Lower lobe of right lung (tissue), 2 donors: ENCODE measurements at regions not wholly inside any gene's neighbourhood (a gene's known extent, or its start where the extent isn't known, plus 50 kb on each side); places are given as distances from the start of the nearest gene placed in this dataset.

Source experiments
- ATAC-seq, 2 donors: fragments of 200-7000 bp; cut with Tn5 transposase; one replicate each; pipeline ENCODE4 v1.9.1; 2020 to 2022; ENCODE audit warnings: mild to moderate bottlenecking in 2 of 2, moderate library complexity in 2 of 2
- DNase-seq: peaks from one replicate; pipeline ENCODE4 v3.0.0-alpha.2; 2020
- H3K27ac ChIP-seq: fragments of 200-600 bp; one replicate; pipeline ENCODE4 v1.8.0; 2022
- H3K27me3 ChIP-seq: fragments of 200-600 bp; one replicate; pipeline ENCODE4 v1.8.0; 2022; ENCODE audit warnings: low read depth
- H3K36me3 ChIP-seq: fragments of 200-600 bp; one replicate; pipeline ENCODE4 v1.8.0; 2022; ENCODE audit warnings: mild to moderate bottlenecking
- H3K4me1 ChIP-seq: fragments of 200-600 bp; one replicate; pipeline ENCODE4 v1.8.0; 2022
- H3K4me3 ChIP-seq: fragments of 200-600 bp; one replicate; pipeline ENCODE4 v1.8.0; 2022; ENCODE audit warnings: mild to moderate bottlenecking
- H3K9me3 ChIP-seq: fragments of 200-600 bp; one replicate; pipeline ENCODE4 v1.8.0; 2022
- intact Hi-C: fragments of 100-400 bp; cut with DNase I; formaldehyde crosslinking; loops from one replicate; pipeline ENCODE4 v1.11.0; 2022
- TF ChIP-seq, protein P1 (sequence below): fragments of 200-600 bp; IDR thresholded peaks from one replicate; pipeline ENCODE4 v1.8.0; 2022; ENCODE audit warnings: antibody characterized with exemption, mild to moderate bottlenecking
- donor health status: DM: no; HTN: yes; CAD: no; lungs with severe emphysema.

DNA sequence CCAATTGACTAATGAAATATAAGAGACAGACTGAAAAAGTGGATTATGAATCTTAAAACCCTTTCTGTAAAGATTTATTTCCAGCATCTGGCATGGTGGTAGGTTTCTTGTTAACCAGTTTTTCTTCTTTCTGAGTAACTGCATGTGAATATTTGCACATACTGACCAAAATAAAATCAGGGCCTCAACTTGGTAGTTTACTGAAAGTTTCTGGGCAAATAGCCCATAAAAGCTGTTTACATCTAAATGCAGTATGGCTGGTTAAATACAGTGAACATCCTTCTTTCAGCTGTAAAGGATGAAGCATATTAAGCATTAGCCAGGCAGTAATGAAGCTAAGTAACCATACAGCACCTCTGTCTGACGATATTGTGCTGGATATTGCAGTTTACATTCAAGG, 83.6 kb upstream of the EYS start:
- DNase-seq (no peak), ATAC-seq (no peak)
- intact Hi-C loops, result no loop called here
- no peaks in the 10 kb centered on the region for H3K27me3 ChIP-seq
- H3K4me3 ChIP-seq, result no peak overlapping the region
- no peaks in the 10 kb centered on the region for H3K4me1 ChIP-seq
- no peaks in the 10 kb centered on the region for H3K36me3 ChIP-seq
- H3K27ac ChIP-seq, result no peak overlapping the region
- H3K9me3 ChIP-seq, result no peaks in the 10 kb centered on the region
- TF ChIP-seq, protein P1, sequence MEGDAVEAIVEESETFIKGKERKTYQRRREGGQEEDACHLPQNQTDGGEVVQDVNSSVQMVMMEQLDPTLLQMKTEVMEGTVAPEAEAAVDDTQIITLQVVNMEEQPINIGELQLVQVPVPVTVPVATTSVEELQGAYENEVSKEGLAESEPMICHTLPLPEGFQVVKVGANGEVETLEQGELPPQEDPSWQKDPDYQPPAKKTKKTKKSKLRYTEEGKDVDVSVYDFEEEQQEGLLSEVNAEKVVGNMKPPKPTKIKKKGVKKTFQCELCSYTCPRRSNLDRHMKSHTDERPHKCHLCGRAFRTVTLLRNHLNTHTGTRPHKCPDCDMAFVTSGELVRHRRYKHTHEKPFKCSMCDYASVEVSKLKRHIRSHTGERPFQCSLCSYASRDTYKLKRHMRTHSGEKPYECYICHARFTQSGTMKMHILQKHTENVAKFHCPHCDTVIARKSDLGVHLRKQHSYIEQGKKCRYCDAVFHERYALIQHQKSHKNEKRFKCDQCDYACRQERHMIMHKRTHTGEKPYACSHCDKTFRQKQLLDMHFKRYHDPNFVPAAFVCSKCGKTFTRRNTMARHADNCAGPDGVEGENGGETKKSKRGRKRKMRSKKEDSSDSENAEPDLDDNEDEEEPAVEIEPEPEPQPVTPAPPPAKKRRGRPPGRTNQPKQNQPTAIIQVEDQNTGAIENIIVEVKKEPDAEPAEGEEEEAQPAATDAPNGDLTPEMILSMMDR, result no peak

DNA sequence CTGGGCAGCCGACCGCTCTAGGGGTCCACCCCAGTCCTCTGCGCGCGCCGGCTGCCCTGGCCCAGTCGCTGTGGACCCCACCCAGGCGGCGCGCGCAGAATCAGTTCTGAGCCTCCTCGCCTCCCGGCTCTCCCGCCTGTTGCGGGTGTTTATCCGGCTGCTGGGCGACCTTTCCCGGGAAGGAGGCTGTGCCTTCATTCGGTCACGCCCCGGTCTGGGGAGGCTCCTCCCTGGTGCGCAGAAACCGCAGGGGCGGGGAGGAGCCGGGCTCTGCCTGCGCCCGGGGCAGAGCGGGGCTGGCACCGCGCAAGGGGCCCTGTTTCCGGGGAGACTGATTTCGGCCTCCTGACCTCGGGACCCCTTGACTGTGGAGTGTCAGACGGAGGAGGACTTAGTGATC, 80.8 kb upstream of the EYS start:
- H3K27me3 ChIP-seq, result no peaks in the 10 kb centered on the region
- TF ChIP-seq, protein P1, result no peak
- ATAC-seq, result peak in 1 of 2 donors; percentile 29
- H3K36me3 ChIP-seq, result no peaks in the 10 kb centered on the region
- no peaks in the 10 kb centered on the region for H3K9me3 ChIP-seq
- no peak overlapping the region for H3K27ac ChIP-seq
- intact Hi-C loops, result no loop called here
- DNase-seq, result no peak
- H3K4me1 ChIP-seq, result no peaks in the 10 kb centered on the region
- no peak overlapping the region for H3K4me3 ChIP-seq

DNA sequence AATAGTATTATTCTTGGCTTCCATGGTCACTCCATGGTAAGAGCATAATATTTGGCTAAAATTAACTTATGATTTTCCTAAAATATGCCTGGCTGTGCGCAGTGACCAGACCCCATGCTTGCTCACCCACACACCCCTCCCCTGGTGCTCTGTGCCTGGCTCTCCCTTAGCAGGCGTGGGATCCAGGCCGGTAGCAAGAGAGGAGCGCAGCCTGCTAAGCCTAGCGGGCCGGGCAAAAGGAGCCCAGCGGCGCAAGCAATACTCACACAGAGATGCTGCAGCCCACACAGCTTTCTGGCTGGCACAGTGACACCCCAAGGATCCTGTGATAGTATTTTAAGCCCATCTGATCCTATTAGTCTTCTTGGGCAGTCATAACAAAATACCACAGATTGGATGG, 79.8 kb upstream of the EYS start:
- intact Hi-C loops, result no loop called here
- TF ChIP-seq, protein P1, result no peak
- Histone ChIP-seq H3K36me3 (no peaks in the 10 kb centered on the region), H3K27me3 (no peaks in the 10 kb centered on the region), H3K4me1 (no peaks in the 10 kb centered on the region), H3K4me3 (no peak overlapping the region), H3K9me3 (no peaks in the 10 kb centered on the region), H3K27ac (no peak overlapping the region)
- ATAC-seq (no peak), DNase-seq (no peak)

DNA sequence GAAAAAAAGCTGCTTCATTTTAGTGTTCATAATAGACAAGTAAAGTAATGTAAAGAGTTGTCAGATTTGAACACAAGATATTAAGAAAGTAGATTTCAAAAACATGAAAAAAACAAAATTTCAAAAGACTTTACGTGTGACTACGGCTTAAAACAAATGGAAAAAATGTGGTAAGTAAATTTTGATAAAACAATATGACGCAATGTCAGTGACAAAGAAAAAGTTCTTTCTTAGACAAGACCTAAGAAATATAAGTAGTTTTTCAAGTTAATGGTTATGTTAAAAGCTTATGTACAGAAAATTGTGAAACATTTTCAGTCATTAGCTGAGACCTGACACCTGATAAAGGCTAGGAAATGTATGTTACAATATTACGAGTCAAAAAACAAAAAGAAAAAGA, 73.7 kb upstream of the EYS start:
- Histone ChIP-seq H3K4me1 (no peaks in the 10 kb centered on the region), H3K36me3 (no peaks in the 10 kb centered on the region), H3K27ac (no peak overlapping the region), H3K27me3 (no peaks in the 10 kb centered on the region), H3K4me3 (no peak overlapping the region), H3K9me3 (no peaks in the 10 kb centered on the region)
- DNase-seq (no peak), ATAC-seq (no peak)
- intact Hi-C loops, result no loop called here
- TF ChIP-seq, protein P1, result no peak

DNA sequence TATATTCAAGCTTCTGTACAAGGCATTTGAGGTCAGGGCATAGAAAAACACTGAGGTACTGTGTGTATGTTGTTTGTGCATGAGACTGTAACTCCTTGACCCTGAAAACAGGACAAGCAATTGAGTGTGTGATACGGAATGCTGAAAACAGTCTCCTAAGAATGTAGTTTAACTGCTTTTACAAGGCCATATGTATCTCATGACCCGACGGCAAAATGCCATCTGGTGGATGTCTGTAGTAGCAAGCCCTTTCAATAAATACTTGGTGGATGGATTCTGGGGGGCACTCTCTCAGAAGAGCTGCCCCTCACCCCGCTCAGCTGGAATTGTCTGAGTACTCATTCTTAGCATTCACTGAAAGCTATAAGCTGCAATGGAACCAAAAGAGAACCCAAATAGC, 69.3 kb upstream of the EYS start:
- TF ChIP-seq, protein P1, result no peak
- no peaks in the 10 kb centered on the region for H3K36me3 ChIP-seq
- peak in 1 of 2 donors; percentile 12 for ATAC-seq
- DNase-seq, result no peak
- H3K9me3 ChIP-seq, result no peaks in the 10 kb centered on the region
- intact Hi-C loops, result no loop called here
- no peaks in the 10 kb centered on the region for H3K27me3 ChIP-seq
- no peak overlapping the region for H3K27ac ChIP-seq
- no peak overlapping the region for H3K4me3 ChIP-seq
- no peaks in the 10 kb centered on the region for H3K4me1 ChIP-seq

DNA sequence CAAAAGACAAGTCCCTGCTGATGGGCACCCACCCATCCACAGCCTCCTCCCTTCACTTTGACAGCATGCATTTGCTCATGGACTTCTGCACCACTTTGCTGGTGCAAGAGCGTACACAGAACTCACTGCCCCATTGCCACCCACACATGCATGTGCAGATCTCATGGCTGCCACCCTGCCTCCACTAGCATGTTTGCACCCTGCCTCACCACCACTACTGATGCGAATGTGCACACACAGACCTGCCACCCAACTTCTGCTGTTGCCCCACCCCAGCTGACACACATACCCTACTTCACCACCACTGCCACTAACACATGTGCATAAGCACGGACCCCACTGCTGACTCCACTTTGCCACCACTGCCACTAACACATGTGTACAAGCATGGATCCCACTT, 64.9 kb upstream of the EYS start:
- DNase-seq (no peak), ATAC-seq (no peak)
- H3K9me3 ChIP-seq, result no peaks in the 10 kb centered on the region
- H3K4me1 ChIP-seq, result no peaks in the 10 kb centered on the region
- intact Hi-C loops, result no loop called here
- no peaks in the 10 kb centered on the region for H3K27me3 ChIP-seq
- no peaks in the 10 kb centered on the region for H3K36me3 ChIP-seq
- H3K27ac ChIP-seq, result no peak overlapping the region
- no peak overlapping the region for H3K4me3 ChIP-seq
- TF ChIP-seq, protein P1, result no peak
